Spleen (tissue), 11 donors: ENCODE measurements at regions not wholly inside any gene's neighbourhood (a gene's known extent, or its start where the extent isn't known, plus 50 kb on each side); places are given as distances from the start of the nearest gene placed in this dataset.

Source experiments
- DNase-seq: peaks from one replicate; pipeline ENCODE4 v3.0.0-alpha.2; 2020
- H3K27ac ChIP-seq, 8 donors: fragments of 200-600 bp; sonication (generic) in 7 of 8; 1 replicate in 4 of 8; 2 replicates in 4 of 8; pipeline versions ENCODE4 v1.5.0 to v1.8.0; 2016 to 2021; ENCODE audit warnings: inconsistent platforms in 4 of 8, mild to moderate bottlenecking in 4 of 8, moderate library complexity in 1 of 8
- H3K27me3 ChIP-seq, 7 donors: fragments of 200-600 bp; sonication (generic) in 6 of 7; replicated peaks in 1 of 7; 1 replicate in 4 of 7; 2 replicates in 3 of 7; pipeline versions ENCODE4 v1.5.0 to v1.8.0; 2016 to 2021; ENCODE audit warnings: inconsistent platforms in 3 of 7, mild to moderate bottlenecking in 1 of 7
- H3K36me3 ChIP-seq, 6 donors: fragments of 200-600 bp; sonication (generic) in 5 of 6; 1 replicate in 4 of 6; 2 replicates in 2 of 6; pipeline versions ENCODE4 v1.5.0 to v1.8.0; 2016 to 2021; ENCODE audit warnings: inconsistent platforms in 2 of 6
- H3K4me1 ChIP-seq, 6 donors: fragments of 200-600 bp; sonication (generic) in 5 of 6; 1 replicate in 3 of 6; 2 replicates in 3 of 6; pipeline versions ENCODE4 v1.5.0 to v1.8.0; 2016 to 2021; ENCODE audit warnings: inconsistent platforms in 3 of 6
- H3K4me3 ChIP-seq, 8 donors: fragments of 200-600 bp; sonication (generic) in 7 of 8; 1 replicate in 4 of 8; 2 replicates in 4 of 8; pipeline versions ENCODE4 v1.5.0 to v1.8.0; 2016 to 2021; ENCODE audit warnings: inconsistent platforms in 4 of 8, mild to moderate bottlenecking in 4 of 8, moderate library complexity in 2 of 8
- H3K9me3 ChIP-seq, 8 donors: fragments of 200-600 bp; sonication (generic) in 7 of 8; 1 replicate in 4 of 8; 2 replicates in 4 of 8; pipeline versions ENCODE4 v1.5.0 to v1.8.0; 2016 to 2021; ENCODE audit warnings: inconsistent platforms in 4 of 8
- POLR2A ChIP-seq, 3 donors: fragments of 450-650 bp; IDR thresholded peaks; one replicate each; pipeline ENCODE4 v1.5.1; 2017; ENCODE audit warnings: antibody characterized with exemption in 3 of 3, mild to moderate bottlenecking in 1 of 3
- POLR2AphosphoS5 ChIP-seq, 3 donors: sonication (generic); formaldehyde crosslinking; IDR thresholded peaks; one replicate each; pipeline ENCODE4 v1.5.1; 2017; ENCODE audit warnings: antibody characterized with exemption in 3 of 3
- WGBS, 5 donors: extraction: QIAGEN DNeasy Blood & Tissue Kit in 3 of 5; methylation state at CpG; one replicate each; pipeline versions ENCODE4 v1.1.5 to v1.1.7; 2013 to 2018; 5-methylcytosine and 5-hydroxymethylcytosine counted together
- intact Hi-C: fragments of 100-400 bp; cut with DNase I; formaldehyde crosslinking; loops from one replicate; pipeline ENCODE4 v1.15.0; 2023; ENCODE audit warnings: low total_unique reads
- TF ChIP-seq, protein P1 (sequence below), 11 experiments: fragments of 200-600 bp in 7 of 11; fragments of 450-650 bp in 4 of 11; sonication (generic) in 4 of 11; IDR thresholded peaks in 8 of 11; conservative IDR thresholded peaks in 3 of 11; 1 replicate in 7 of 11; 2 replicates in 4 of 11; pipeline versions ENCODE4 v1.4.0 to v1.8.0; 2016 to 2021; ENCODE audit warnings: antibody characterized with exemption in 11 of 11, inconsistent platforms in 4 of 11, mild to moderate bottlenecking in 1 of 11
- donor health status: healthy with polysubstance abuse.
- donor health status: DM: no; HTN: no; CAD: no; lungs with moderate emphysema.
- donor health status: DM: no; HTN: no; CAD: no.
- donor health status: Bipolar disorder and iron deficiency.
- donor health status: healthy.
- donor health status: DM: no; HTN: no; CAD: no.
- donor health status: DM: yes; HTN: yes; CAD: no.

DNA sequence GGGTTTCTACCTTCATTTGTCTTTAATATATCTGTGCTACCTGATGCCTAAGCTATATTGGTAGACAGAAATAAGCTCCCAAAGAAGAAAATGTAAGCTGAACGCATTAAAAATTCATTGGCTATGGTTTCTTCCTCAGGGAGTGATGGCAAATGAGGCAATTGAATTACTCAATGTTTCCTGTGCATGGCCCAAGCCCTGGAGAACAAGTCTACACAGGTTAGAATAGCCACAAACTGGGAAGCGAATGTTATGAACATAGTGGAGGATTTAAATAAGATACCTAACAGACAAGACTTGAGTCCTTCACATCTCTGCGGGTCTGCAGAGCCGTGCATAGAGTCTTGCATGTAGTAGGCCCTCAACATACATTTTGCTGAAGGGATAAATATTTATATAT is 350.3 kb downstream of the RWDD3 start:
- TF ChIP-seq POLR2AphosphoS5 (IDR thresholded peaks at IDR 0.05) (no peak), POLR2A (IDR thresholded peaks at IDR 0.05) (no peak)
- TF ChIP-seq, protein P1, sequence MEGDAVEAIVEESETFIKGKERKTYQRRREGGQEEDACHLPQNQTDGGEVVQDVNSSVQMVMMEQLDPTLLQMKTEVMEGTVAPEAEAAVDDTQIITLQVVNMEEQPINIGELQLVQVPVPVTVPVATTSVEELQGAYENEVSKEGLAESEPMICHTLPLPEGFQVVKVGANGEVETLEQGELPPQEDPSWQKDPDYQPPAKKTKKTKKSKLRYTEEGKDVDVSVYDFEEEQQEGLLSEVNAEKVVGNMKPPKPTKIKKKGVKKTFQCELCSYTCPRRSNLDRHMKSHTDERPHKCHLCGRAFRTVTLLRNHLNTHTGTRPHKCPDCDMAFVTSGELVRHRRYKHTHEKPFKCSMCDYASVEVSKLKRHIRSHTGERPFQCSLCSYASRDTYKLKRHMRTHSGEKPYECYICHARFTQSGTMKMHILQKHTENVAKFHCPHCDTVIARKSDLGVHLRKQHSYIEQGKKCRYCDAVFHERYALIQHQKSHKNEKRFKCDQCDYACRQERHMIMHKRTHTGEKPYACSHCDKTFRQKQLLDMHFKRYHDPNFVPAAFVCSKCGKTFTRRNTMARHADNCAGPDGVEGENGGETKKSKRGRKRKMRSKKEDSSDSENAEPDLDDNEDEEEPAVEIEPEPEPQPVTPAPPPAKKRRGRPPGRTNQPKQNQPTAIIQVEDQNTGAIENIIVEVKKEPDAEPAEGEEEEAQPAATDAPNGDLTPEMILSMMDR (IDR thresholded peaks at IDR 0.05 in 8 of 11, conservative IDR thresholded peaks at IDR 0.05 in 3 of 11), result no peak
- no peaks in the 10 kb centered on the region for H3K27me3 ChIP-seq
- no peak overlapping the region for H3K27ac ChIP-seq
- intact Hi-C loops, result no loop called here
- no peak overlapping the region for H3K4me3 ChIP-seq
- H3K9me3 ChIP-seq, result peaks cover 0 to 14% (median 4%) of the 10 kb centered on the region in 8 donors
- 87 to 94% (median 89%) methylated on average over 4 of the region's 4 CpGs for WGBS, 5 donors
- no peaks in the 10 kb centered on the region for H3K4me1 ChIP-seq
- H3K36me3 ChIP-seq, result no peaks in the 10 kb centered on the region
- no peak for DNase-seq

DNA sequence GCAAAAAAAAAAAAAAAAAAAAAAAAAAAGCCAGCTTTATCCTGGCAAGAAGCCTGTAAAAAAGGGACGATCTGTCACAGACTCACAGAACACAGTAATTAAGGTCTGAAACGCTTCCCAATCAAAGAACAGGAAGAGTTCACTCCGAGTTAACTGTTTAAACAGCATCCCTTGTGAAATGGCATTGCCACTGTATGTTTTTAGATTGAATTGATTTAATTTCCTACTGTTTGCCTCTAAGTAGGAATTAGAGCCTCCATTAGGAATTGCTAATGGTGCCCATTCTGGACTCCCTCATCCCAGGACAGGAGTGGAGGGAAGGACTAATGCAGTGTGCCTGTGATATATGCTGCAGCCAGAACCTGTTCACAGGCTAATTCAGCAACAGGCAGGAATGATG is 370.8 kb downstream of the RWDD3 start:
- no peak overlapping the region for H3K4me3 ChIP-seq
- H3K27ac ChIP-seq, result no peak overlapping the region
- no peaks in the 10 kb centered on the region for H3K36me3 ChIP-seq
- peaks cover 0 to 27% (median 10%) of the 10 kb centered on the region in 8 donors for H3K9me3 ChIP-seq
- 19 to 39% (median 20%) methylated on average over 3 of the region's 3 CpGs for WGBS, 5 donors
- no peaks in the 10 kb centered on the region for H3K4me1 ChIP-seq
- no peaks in the 10 kb centered on the region for H3K27me3 ChIP-seq
- intact Hi-C loops, result no loop called here
- no peak for TF ChIP-seq POLR2A (IDR thresholded peaks at IDR 0.05)
- no peak for TF ChIP-seq POLR2AphosphoS5 (IDR thresholded peaks at IDR 0.05)
- TF ChIP-seq, protein P1 (IDR thresholded peaks at IDR 0.05 in 8 of 11, conservative IDR thresholded peaks at IDR 0.05 in 3 of 11), result no peak
- DNase-seq, result no peak

DNA sequence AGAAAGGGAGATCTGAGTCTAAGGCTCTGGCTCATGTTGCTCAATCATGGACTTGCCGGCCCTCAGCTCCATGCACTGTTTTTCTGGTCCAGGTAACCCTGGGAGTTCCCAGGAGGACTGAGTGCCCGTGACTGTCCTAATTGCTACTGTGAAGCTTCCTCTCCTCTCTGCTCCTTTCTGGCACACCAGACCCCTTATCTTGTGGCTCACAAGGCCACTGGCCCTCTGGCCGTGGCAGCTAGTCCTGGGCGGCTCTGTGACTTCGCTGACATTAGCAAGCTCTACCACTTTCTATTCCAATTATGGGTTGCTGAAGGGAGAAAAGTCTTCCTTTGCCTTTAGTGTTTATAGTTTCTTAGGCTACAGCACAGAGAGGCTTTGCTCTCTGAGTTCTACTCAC is 380.2 kb downstream of the RWDD3 start:
- TF ChIP-seq POLR2A (IDR thresholded peaks at IDR 0.05), result no peak
- TF ChIP-seq POLR2AphosphoS5 (IDR thresholded peaks at IDR 0.05), result no peak
- TF ChIP-seq, protein P1 (IDR thresholded peaks at IDR 0.05 in 8 of 11, conservative IDR thresholded peaks at IDR 0.05 in 3 of 11), result no peak
- intact Hi-C loops, result no loop called here
- H3K4me1 ChIP-seq, result no peaks in the 10 kb centered on the region
- H3K9me3 ChIP-seq, result peaks cover 0 to 12% (median 0%) of the 10 kb centered on the region in 8 donors
- no peak overlapping the region for H3K4me3 ChIP-seq
- no peak for DNase-seq
- no peaks in the 10 kb centered on the region for H3K27me3 ChIP-seq
- no peak overlapping the region for H3K27ac ChIP-seq
- H3K36me3 ChIP-seq, result no peaks in the 10 kb centered on the region
- WGBS, 5 donors, result 65 to 86% (median 82%) methylated on average over 5 of the region's 5 CpGs

DNA sequence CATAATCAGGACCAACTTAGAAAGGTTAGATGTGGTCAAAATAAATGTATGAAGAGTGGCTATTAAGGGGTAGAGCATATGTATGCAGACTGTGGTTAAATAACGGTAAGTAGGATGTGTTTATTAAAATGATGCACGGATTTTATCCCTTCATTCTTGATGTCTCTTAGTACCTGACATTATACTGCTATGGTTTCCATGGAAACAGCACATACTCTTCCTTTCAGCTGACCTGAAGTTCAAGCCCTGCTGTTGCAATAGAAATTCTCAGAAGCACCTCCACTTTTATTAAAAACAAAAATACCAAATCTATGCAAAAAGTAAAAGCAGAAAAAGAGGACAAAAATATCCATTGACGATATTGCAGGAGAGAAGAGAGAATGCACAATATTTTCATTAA is 381.4 kb downstream of the RWDD3 start:
- WGBS, 5 donors, result 72 to 83% (median 82%) methylated on average over 3 of the region's 3 CpGs
- Histone ChIP-seq H3K4me3 (no peak overlapping the region), H3K9me3 (peaks cover 0 to 12% (median 0%) of the 10 kb centered on the region in 8 donors), H3K36me3 (no peaks in the 10 kb centered on the region), H3K4me1 (no peaks in the 10 kb centered on the region), H3K27ac (no peak overlapping the region), H3K27me3 (no peaks in the 10 kb centered on the region)
- DNase-seq, result no peak
- TF ChIP-seq POLR2AphosphoS5 (IDR thresholded peaks at IDR 0.05) (no peak), POLR2A (IDR thresholded peaks at IDR 0.05) (no peak)
- TF ChIP-seq, protein P1 (IDR thresholded peaks at IDR 0.05 in 8 of 11, conservative IDR thresholded peaks at IDR 0.05 in 3 of 11), result no peak
- intact Hi-C loops, result no loop called here
